ENCODE measurements at regions not wholly inside any gene's neighbourhood (a gene's known extent, or its start where the extent isn't known, plus 50 kb on each side); places are given as distances from the start of the nearest gene placed in this dataset.

DNA sequence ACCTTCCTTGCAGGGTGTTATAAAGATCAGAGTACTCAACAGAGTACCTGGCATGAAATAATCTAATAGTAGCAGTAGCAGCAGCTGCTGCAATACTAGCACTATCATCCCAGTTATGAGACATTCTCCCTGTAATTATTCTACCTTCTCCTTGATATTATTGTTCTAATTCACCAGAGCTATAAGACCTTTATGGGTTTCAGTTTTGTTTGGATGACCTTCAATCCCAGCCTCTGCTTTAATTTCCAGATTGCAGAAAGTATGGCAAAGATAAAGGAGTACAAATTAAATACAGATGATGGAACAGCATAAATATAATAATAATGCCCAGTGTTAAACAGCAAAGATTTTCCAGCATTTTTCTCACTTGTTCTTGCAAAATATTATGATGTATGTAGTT is 150.5 kb upstream of the MYLIP start:
- no peak overlapping the region for H3K4me2 ChIP-seq (ENCODE audit: low read length, poor library complexity, severe bottlenecking)
- H3K27ac ChIP-seq (ENCODE audit: low read length, poor library complexity, severe bottlenecking) = no peak overlapping the region
- H3K18ac ChIP-seq (ENCODE audit: low read depth in 1 of 2, low read length in 2 of 2) = no peak overlapping the region
- H3K23ac ChIP-seq (ENCODE audit: low read length in 2 of 2) = no peak overlapping the region
- no peaks in the 10 kb centered on the region for H3K79me1 ChIP-seq (replicated peaks; ENCODE audit: low read length, poor library complexity, severe bottlenecking)
- no peak overlapping the region for H3K14ac ChIP-seq (ENCODE audit: low read length in 2 of 2)
- H2BK120ac ChIP-seq (ENCODE audit: low read depth, low read length) = no peak overlapping the region
- no peak overlapping the region for H4K91ac ChIP-seq (ENCODE audit: low read length)
- H2AFZ ChIP-seq (ENCODE audit: low read depth, low read length) = no peak overlapping the region
- H2BK12ac ChIP-seq (ENCODE audit: low read length in 2 of 2) = no peak overlapping the region
- H3K36me3 ChIP-seq (ENCODE audit: control insufficient read depth in 1 of 2, insufficient read depth in 2 of 2, low read depth in 1 of 2, low read length in 2 of 2) = no peaks in the 10 kb centered on the region
- H3K4ac ChIP-seq (ENCODE audit: low read depth in 1 of 2, low read length in 2 of 2) = no peak overlapping the region
- no peaks in the 10 kb centered on the region for H3K9me3 ChIP-seq (ENCODE audit: control insufficient read depth, low read length)
- no peak overlapping the region for H3K9ac ChIP-seq (ENCODE audit: low read length)
- no peak overlapping the region for H2BK5ac ChIP-seq (ENCODE audit: low read depth, low read length, poor library complexity, severe bottlenecking)
- peaks cover 6 to 7% of the 10 kb centered on the region in 2 experiments for H3K27me3 ChIP-seq (ENCODE audit: control insufficient read depth in 1 of 2, insufficient read depth in 1 of 2, low read length in 2 of 2)
- no peak overlapping the region for H2AK5ac ChIP-seq (ENCODE audit: low read length, severe bottlenecking)
- H2BK15ac ChIP-seq (ENCODE audit: low read depth, poor library complexity, severe bottlenecking) = no peak overlapping the region
- H3K4me3 ChIP-seq (ENCODE audit: insufficient read depth in 1 of 2, low read depth in 1 of 2, low read length in 2 of 2) = no peak overlapping the region
- H3K4me1 ChIP-seq (ENCODE audit: control insufficient read depth, insufficient read depth, low read depth, low read length) = no peaks in the 10 kb centered on the region
- no peak for DNase-seq
- no peak overlapping the region for H4K8ac ChIP-seq (ENCODE audit: low read length)

DNA sequence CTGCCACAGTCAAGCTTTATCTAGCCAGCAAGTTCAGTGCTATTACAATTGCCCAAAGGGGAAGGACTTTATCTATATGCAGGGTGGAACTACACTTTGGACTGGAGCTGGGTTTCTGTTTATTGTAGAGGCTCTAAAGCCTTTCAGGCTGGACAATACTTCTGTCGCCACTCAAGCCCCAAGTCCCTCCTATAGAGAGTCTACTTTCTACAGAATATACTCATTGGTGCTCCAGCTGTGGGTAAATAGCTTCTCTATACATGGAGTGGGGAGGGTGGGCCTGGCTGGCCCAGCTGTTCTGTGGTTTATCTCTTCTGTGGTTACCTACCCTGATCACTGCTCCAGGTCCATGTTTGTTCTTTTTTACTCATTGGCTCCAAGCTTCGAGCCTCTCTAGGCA is 151.8 kb upstream of the MYLIP start:
- no peak overlapping the region for H3K4me2 ChIP-seq (ENCODE audit: low read length, poor library complexity, severe bottlenecking)
- H3K79me1 ChIP-seq (replicated peaks; ENCODE audit: low read length, poor library complexity, severe bottlenecking) = no peaks in the 10 kb centered on the region
- no peak overlapping the region for H3K4ac ChIP-seq (ENCODE audit: low read depth in 1 of 2, low read length in 2 of 2)
- no peak overlapping the region for H3K9ac ChIP-seq (ENCODE audit: low read length)
- H3K9me3 ChIP-seq (ENCODE audit: control insufficient read depth, low read length) = no peaks in the 10 kb centered on the region
- no peak overlapping the region for H3K23ac ChIP-seq (ENCODE audit: low read length in 2 of 2)
- WGBS = 80% methylated on average over 1 of the region's 2 CpGs
- H3K14ac ChIP-seq (ENCODE audit: low read length in 2 of 2) = no peak overlapping the region
- H2BK120ac ChIP-seq (ENCODE audit: low read depth, low read length) = no peak overlapping the region
- H3K4me3 ChIP-seq (ENCODE audit: insufficient read depth in 1 of 2, low read depth in 1 of 2, low read length in 2 of 2) = no peak overlapping the region
- peak overlapping the region in 1 of 2 experiments; percentile 52 for H3K18ac ChIP-seq (ENCODE audit: low read depth in 1 of 2, low read length in 2 of 2)
- no peak overlapping the region for H4K8ac ChIP-seq (ENCODE audit: low read length)
- H3K36me3 ChIP-seq (ENCODE audit: control insufficient read depth in 1 of 2, insufficient read depth in 2 of 2, low read depth in 1 of 2, low read length in 2 of 2) = no peaks in the 10 kb centered on the region
- no peak overlapping the region for H2BK12ac ChIP-seq (ENCODE audit: low read length in 2 of 2)
- no peak overlapping the region for H2BK15ac ChIP-seq (ENCODE audit: low read depth, poor library complexity, severe bottlenecking)
- no peak overlapping the region for H4K91ac ChIP-seq (ENCODE audit: low read length)
- no peaks in the 10 kb centered on the region for H3K4me1 ChIP-seq (ENCODE audit: control insufficient read depth, insufficient read depth, low read depth, low read length)
- H3K27ac ChIP-seq (ENCODE audit: low read length, poor library complexity, severe bottlenecking) = no peak overlapping the region
- H3K27me3 ChIP-seq (ENCODE audit: control insufficient read depth in 1 of 2, insufficient read depth in 1 of 2, low read length in 2 of 2) = peaks cover 0 to 6% of the 10 kb centered on the region in 2 experiments
- no peak for DNase-seq
- H2AFZ ChIP-seq (ENCODE audit: low read depth, low read length) = no peak overlapping the region
- no peak overlapping the region for H2AK5ac ChIP-seq (ENCODE audit: low read length, severe bottlenecking)
- H2BK5ac ChIP-seq (ENCODE audit: low read depth, low read length, poor library complexity, severe bottlenecking) = no peak overlapping the region

DNA sequence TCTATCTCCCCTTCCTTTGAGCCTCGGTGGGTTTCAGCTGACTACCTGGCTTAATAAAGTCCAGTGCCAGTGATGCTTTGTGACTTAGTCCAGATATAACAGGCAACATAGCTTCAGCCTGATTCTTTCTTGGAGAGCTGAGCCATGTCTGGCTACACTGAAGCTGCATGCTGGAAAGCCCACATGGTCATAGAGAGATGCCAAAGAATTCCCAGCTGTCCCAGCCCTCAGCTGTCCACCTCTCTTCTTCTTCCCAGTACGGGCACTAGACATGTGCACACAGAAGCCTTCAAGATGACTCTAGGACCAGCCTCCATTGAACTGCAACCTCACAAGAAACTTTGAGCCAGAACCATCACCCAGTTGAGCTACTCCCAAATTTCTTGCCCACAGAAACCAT is 154.1 kb upstream of the MYLIP start:
- H3K27ac ChIP-seq (ENCODE audit: low read length, poor library complexity, severe bottlenecking) = no peak overlapping the region
- no peak overlapping the region for H4K91ac ChIP-seq (ENCODE audit: low read length)
- no peak overlapping the region for H2BK12ac ChIP-seq (ENCODE audit: low read length in 2 of 2)
- no peak overlapping the region for H2AFZ ChIP-seq (ENCODE audit: low read depth, low read length)
- DNase-seq = no peak
- no peak overlapping the region for H3K4me3 ChIP-seq (ENCODE audit: insufficient read depth in 1 of 2, low read depth in 1 of 2, low read length in 2 of 2)
- no peak overlapping the region for H2AK5ac ChIP-seq (ENCODE audit: low read length, severe bottlenecking)
- no peaks in the 10 kb centered on the region for H3K4me1 ChIP-seq (ENCODE audit: control insufficient read depth, insufficient read depth, low read depth, low read length)
- H3K23ac ChIP-seq (ENCODE audit: low read length in 2 of 2) = no peak overlapping the region
- no peak overlapping the region for H3K4ac ChIP-seq (ENCODE audit: low read depth in 1 of 2, low read length in 2 of 2)
- no peaks in the 10 kb centered on the region for H3K79me1 ChIP-seq (replicated peaks; ENCODE audit: low read length, poor library complexity, severe bottlenecking)
- WGBS = 95% methylated on average over 2 of the region's 2 CpGs
- no peak overlapping the region for H3K9ac ChIP-seq (ENCODE audit: low read length)
- H3K14ac ChIP-seq (ENCODE audit: low read length in 2 of 2) = no peak overlapping the region
- no peak overlapping the region for H3K18ac ChIP-seq (ENCODE audit: low read depth in 1 of 2, low read length in 2 of 2)
- H3K27me3 ChIP-seq (ENCODE audit: control insufficient read depth in 1 of 2, insufficient read depth in 1 of 2, low read length in 2 of 2) = no peaks in the 10 kb centered on the region
- no peak overlapping the region for H3K4me2 ChIP-seq (ENCODE audit: low read length, poor library complexity, severe bottlenecking)
- no peaks in the 10 kb centered on the region for H3K9me3 ChIP-seq (ENCODE audit: control insufficient read depth, low read length)
- no peak overlapping the region for H4K8ac ChIP-seq (ENCODE audit: low read length)
- no peaks in the 10 kb centered on the region for H3K36me3 ChIP-seq (ENCODE audit: control insufficient read depth in 1 of 2, insufficient read depth in 2 of 2, low read depth in 1 of 2, low read length in 2 of 2)
- H2BK120ac ChIP-seq (ENCODE audit: low read depth, low read length) = no peak overlapping the region
- H2BK5ac ChIP-seq (ENCODE audit: low read depth, low read length, poor library complexity, severe bottlenecking) = no peak overlapping the region
- no peak overlapping the region for H2BK15ac ChIP-seq (ENCODE audit: low read depth, poor library complexity, severe bottlenecking)

DNA sequence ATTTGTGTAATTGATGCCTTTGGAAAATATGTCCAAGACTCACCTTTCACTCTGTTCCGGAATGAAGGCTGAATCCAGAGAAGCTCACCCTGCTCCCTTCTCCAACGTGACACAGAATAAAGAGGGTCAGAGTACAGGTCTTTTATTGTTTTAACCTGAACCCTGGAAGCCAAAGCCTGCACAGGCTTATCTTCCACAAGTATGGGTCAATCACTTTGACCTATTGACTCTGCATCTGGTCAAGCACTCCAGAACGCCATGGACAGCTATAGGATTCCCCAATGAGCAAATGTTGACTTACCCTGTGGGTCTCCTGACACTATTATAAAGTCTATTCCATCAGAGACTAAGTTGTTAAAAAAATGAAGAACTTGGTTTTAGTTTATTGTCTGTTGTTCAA is 158.4 kb upstream of the MYLIP start:
- no peak overlapping the region for H2BK120ac ChIP-seq (ENCODE audit: low read depth, low read length)
- H3K9me3 ChIP-seq (ENCODE audit: control insufficient read depth, low read length) = no peaks in the 10 kb centered on the region
- no peak overlapping the region for H2BK15ac ChIP-seq (ENCODE audit: low read depth, poor library complexity, severe bottlenecking)
- H4K8ac ChIP-seq (ENCODE audit: low read length) = no peak overlapping the region
- no peak overlapping the region for H3K18ac ChIP-seq (ENCODE audit: low read depth in 1 of 2, low read length in 2 of 2)
- H3K4me3 ChIP-seq (ENCODE audit: insufficient read depth in 1 of 2, low read depth in 1 of 2, low read length in 2 of 2) = no peak overlapping the region
- no peak overlapping the region for H3K23ac ChIP-seq (ENCODE audit: low read length in 2 of 2)
- no peaks in the 10 kb centered on the region for H3K27me3 ChIP-seq (ENCODE audit: control insufficient read depth in 1 of 2, insufficient read depth in 1 of 2, low read length in 2 of 2)
- no peaks in the 10 kb centered on the region for H3K4me1 ChIP-seq (ENCODE audit: control insufficient read depth, insufficient read depth, low read depth, low read length)
- no peaks in the 10 kb centered on the region for H3K36me3 ChIP-seq (ENCODE audit: control insufficient read depth in 1 of 2, insufficient read depth in 2 of 2, low read depth in 1 of 2, low read length in 2 of 2)
- no peak overlapping the region for H3K27ac ChIP-seq (ENCODE audit: low read length, poor library complexity, severe bottlenecking)
- no peak overlapping the region for H2AFZ ChIP-seq (ENCODE audit: low read depth, low read length)
- H3K4me2 ChIP-seq (ENCODE audit: low read length, poor library complexity, severe bottlenecking) = no peak overlapping the region
- H3K4ac ChIP-seq (ENCODE audit: low read depth in 1 of 2, low read length in 2 of 2) = no peak overlapping the region
- no peak overlapping the region for H3K9ac ChIP-seq (ENCODE audit: low read length)
- H2BK5ac ChIP-seq (ENCODE audit: low read depth, low read length, poor library complexity, severe bottlenecking) = no peak overlapping the region
- no peak overlapping the region for H4K91ac ChIP-seq (ENCODE audit: low read length)
- 27% methylated on average over 3 of the region's 3 CpGs for WGBS
- H3K14ac ChIP-seq (ENCODE audit: low read length in 2 of 2) = no peak overlapping the region
- H2AK5ac ChIP-seq (ENCODE audit: low read length, severe bottlenecking) = no peak overlapping the region
- H3K79me1 ChIP-seq (replicated peaks; ENCODE audit: low read length, poor library complexity, severe bottlenecking) = no peaks in the 10 kb centered on the region
- no peak overlapping the region for H2BK12ac ChIP-seq (ENCODE audit: low read length in 2 of 2)
- DNase-seq = no peak
